SW 1271 (cell line): ENCODE measurements at regions not wholly inside any gene's neighbourhood (a gene's known extent, or its start where the extent isn't known, plus 50 kb on each side); places are given as distances from the start of the nearest gene placed in this dataset.

Experiments
- DNase-seq, 2 experiments: peaks; one replicate each; lab custom pipeline; 2025; lab: John Stamatoyannopoulos, UW

- no peak for DNase-seq
Measured at GRCh38 chr12:105745811-105746210, 392.9 kb downstream of the NUAK1 start.

GRCh38 chr12:105748806-105749600 lies 389.8 kb downstream of the NUAK1 start:
- no peak for DNase-seq

GRCh38 chr12:105750096-105750495 lies 388.7 kb downstream of the NUAK1 start:
- no peak for DNase-seq

- DNase-seq: no peak
Measured at GRCh38 chr12:105754313-105754712, 384.4 kb downstream of the NUAK1 start.

- no peak for DNase-seq
Measured at GRCh38 chr12:105756961-105757360, 381.8 kb downstream of the NUAK1 start.

GRCh38 chr12:105759149-105759548 lies 379.6 kb downstream of the NUAK1 start:
- DNase-seq: no peak

GRCh38 chr12:105761075-105761474 lies 377.7 kb downstream of the NUAK1 start:
- no peak for DNase-seq

- DNase-seq: no peak
Measured at GRCh38 chr12:105764216-105764835, 374.4 kb downstream of the NUAK1 start.

GRCh38 chr12:105765053-105766014 lies 373.4 kb downstream of the NUAK1 start:
- DNase-seq: no peak

GRCh38 chr12:105766029-105766428 lies 372.7 kb downstream of the NUAK1 start:
- DNase-seq: no peak

GRCh38 chr12:105769486-105769885 lies 369.3 kb downstream of the NUAK1 start:
- no peak for DNase-seq

GRCh38 chr12:105773471-105773870 lies 365.3 kb downstream of the NUAK1 start:
- no peak for DNase-seq

GRCh38 chr12:105774037-105774436 lies 364.7 kb downstream of the NUAK1 start:
- no peak for DNase-seq

- no peak for DNase-seq
Measured at GRCh38 chr12:105775343-105775742, 363.4 kb downstream of the NUAK1 start.

GRCh38 chr12:105783983-105784947 lies 354.5 kb downstream of the NUAK1 start:
- no peak for DNase-seq

- no peak for DNase-seq
Measured at GRCh38 chr12:105793421-105793820, 345.3 kb downstream of the NUAK1 start.

- no peak for DNase-seq
Measured at GRCh38 chr12:105798256-105798845, 340.4 kb downstream of the NUAK1 start.

GRCh38 chr12:105799103-105799502 lies 339.7 kb downstream of the NUAK1 start:
- DNase-seq: no peak

- no peak for DNase-seq
Measured at GRCh38 chr12:105801351-105801750, 337.4 kb downstream of the NUAK1 start.

- DNase-seq: no peak
Measured at GRCh38 chr12:105803292-105803691, 335.5 kb downstream of the NUAK1 start.
